B cell (primary cell): ENCODE measurements at regions not wholly inside any gene's neighbourhood (a gene's known extent, or its start where the extent isn't known, plus 50 kb on each side); places are given as distances from the start of the nearest gene placed in this dataset.

ENCODE experiments used
- ATAC-seq: fragments of 200-7000 bp; cut with Tn5 transposase; one replicate; pipeline ENCODE4 v1.10.0; 2021; ENCODE audit warnings: low read depth, mild to moderate bottlenecking, moderate number of reproducible peaks, moderate library complexity
- CTCF ChIA-PET: fragments of 350-600 bp; sonication (Branson Sonifier 250); formaldehyde crosslinking; loops from one replicate; lab custom pipeline; 2021; ENCODE audit warnings: antibody characterized with exemption, inconsistent platforms; lab: Charles Lee
- POLR2A ChIA-PET: fragments of 350-600 bp; sonication (Branson Sonifier 250); formaldehyde crosslinking; loops from one replicate; lab custom pipeline; 2021; ENCODE audit warnings: antibody characterized with exemption; lab: Charles Lee
- DNase-seq: peaks from one replicate; pipeline ENCODE4 v3.0.0; 2013
- H2AFZ ChIP-seq: 2 replicates; pipeline ENCODE4 v1.6.1; 2012; ENCODE audit warnings: mild to moderate bottlenecking, low read depth, low read length; ENCODE audit not compliant: insufficient read depth, poor library complexity, severe bottlenecking
- H3K27ac ChIP-seq, 2 donors: 1 replicate in 1 of 2; 2 replicates in 1 of 2; pipeline ENCODE4 v1.5.1; 2012 to 2013; ENCODE audit warnings: low read length in 2 of 2, mild to moderate bottlenecking in 2 of 2, moderate library complexity in 1 of 2
- H3K27me3 ChIP-seq, 4 experiments: fragments of 200-600 bp in 1 of 4; sonication (generic) in 1 of 4; replicated peaks in 1 of 4; 1 replicate in 2 of 4; 2 replicates in 2 of 4; pipeline versions ENCODE4 v1.6.1 to v1.7.0; 2013 to 2016; ENCODE audit warnings: low read length in 3 of 4, mild to moderate bottlenecking in 2 of 4, mixed read lengths in 1 of 4, moderate library complexity in 1 of 4; ENCODE audit not compliant: insufficient read depth in 4 of 4, control insufficient read depth in 3 of 4; ENCODE audit errors: control extremely low read depth in 1 of 4
- H3K36me3 ChIP-seq, 2 experiments: replicated peaks in 1 of 2; 1 replicate in 1 of 2; 2 replicates in 1 of 2; pipeline versions ENCODE4 v1.6.1 to v1.7.1; 2013; ENCODE audit warnings: low read length in 1 of 2; ENCODE audit not compliant: insufficient read depth in 2 of 2, control insufficient read depth in 1 of 2; ENCODE audit errors: control extremely low read depth in 1 of 2, extremely low read depth in 1 of 2
- H3K4me1 ChIP-seq, 2 donors: fragments of 200-600 bp in 1 of 2; sonication (generic) in 1 of 2; 1 replicate in 1 of 2; 2 replicates in 1 of 2; pipeline versions ENCODE4 v1.5.1 to v1.6.1; 2013 to 2017; ENCODE audit warnings: low read length in 2 of 2; ENCODE audit not compliant: control insufficient read depth in 2 of 2, insufficient read depth in 2 of 2
- H3K4me2 ChIP-seq: replicated peaks from 2 replicates; pipeline ENCODE3; 2012; ENCODE audit warnings: mild to moderate bottlenecking, low read depth, low read length; ENCODE audit not compliant: poor library complexity, severe bottlenecking
- H3K4me3 ChIP-seq, 5 experiments: fragments of 200-600 bp in 1 of 5; sonication (generic) in 1 of 5; 1 replicate in 3 of 5; 2 replicates in 2 of 5; pipeline versions ENCODE4 v1.5.1 to v1.7.0; 2011 to 2016; ENCODE audit warnings: low read length in 4 of 5, mild to moderate bottlenecking in 4 of 5, low read depth in 2 of 5, control low read depth in 1 of 5, moderate library complexity in 1 of 5; ENCODE audit not compliant: insufficient read depth in 1 of 5; ENCODE audit errors: control extremely low read depth in 1 of 5, extremely low read depth in 1 of 5
- H3K79me2 ChIP-seq: fragments of 200-600 bp; sonication (generic); one replicate; pipeline ENCODE4 v1.6.0; 2016; ENCODE audit warnings: low read length; ENCODE audit not compliant: control insufficient read depth, insufficient read depth
- H3K9ac ChIP-seq: fragments of 200-600 bp; sonication (generic); 2 replicates; pipeline ENCODE4 v1.6.1; 2017; ENCODE audit warnings: mild to moderate bottlenecking, low read length, moderate library complexity
- H3K9me3 ChIP-seq, 3 donors: one replicate each; pipeline versions ENCODE4 v1.6.1 to v1.7.1; 2013; ENCODE audit warnings: low read length in 2 of 3; ENCODE audit not compliant: control insufficient read depth in 2 of 3, insufficient read depth in 1 of 3; ENCODE audit errors: control extremely low read depth in 1 of 3
- H4K20me1 ChIP-seq: 2 replicates; pipeline ENCODE4 v1.6.0; 2012; ENCODE audit warnings: mild to moderate bottlenecking, low read length; ENCODE audit not compliant: insufficient read depth, control insufficient read depth, poor library complexity, severe bottlenecking
- H3K27ac Mint-ChIP-seq: one replicate; pipeline ENCODE4 v1.8.0; 2021; ENCODE audit warnings: mixed read lengths
- H3K27me3 Mint-ChIP-seq: one replicate; pipeline ENCODE4 v1.8.0; 2021; ENCODE audit warnings: mixed read lengths
- H3K4me1 Mint-ChIP-seq: one replicate; pipeline ENCODE4 v1.8.0; 2021; ENCODE audit warnings: mixed read lengths
- H3K4me3 Mint-ChIP-seq: one replicate; pipeline ENCODE4 v1.8.0; 2021; ENCODE audit warnings: mixed read lengths
- H3K9me3 Mint-ChIP-seq: one replicate; pipeline ENCODE4 v1.8.0; 2022; ENCODE audit warnings: mixed read lengths; ENCODE audit not compliant: insufficient read depth
- CTCF ChIP-seq: fragments of 200-600 bp; IDR thresholded peaks from one replicate; pipeline ENCODE4 v1.8.0; 2022; ENCODE audit warnings: antibody characterized with exemption, mild to moderate bottlenecking
- EZH2 ChIP-seq: IDR thresholded peaks from 2 replicates; pipeline ENCODE4 v1.6.1; 2012; ENCODE audit warnings: borderline replicate concordance, low read depth, mild to moderate bottlenecking, moderate library complexity, low read length; ENCODE audit not compliant: insufficient read depth, poor library complexity, severe bottlenecking
- WGBS: methylation state at CpG from one replicate; pipeline ENCODE4 v1.1.5; 2013; ENCODE audit warnings: missing lambda C conversion rate; ENCODE audit not compliant: insufficient coverage; 5-methylcytosine and 5-hydroxymethylcytosine counted together
- intact Hi-C: fragments of 100-400 bp; cut with micrococcal nuclease; formaldehyde crosslinking; loops from one replicate; pipeline ENCODE4 v1.10.0; 2022

- ChIA-PET CTCF (no interaction called here), POLR2A (interaction anchor here (0.7 kb wide), 1 partner anchor 52 kb away, joined by 3 read pairs; no protein-coding TSS in a partner anchor)
- Histone ChIP-seq H3K4me2 (peak overlapping the region; percentile 58), H3K27me3 (no peaks in the 10 kb centered on the region), H3K79me2 (no peaks in the 10 kb centered on the region), H3K36me3 (no peaks in the 10 kb centered on the region), H3K4me1 (peaks cover 52 to 59% of the 10 kb centered on the region in 2 donors), H3K9me3 (no peaks in the 10 kb centered on the region), H3K27ac (peak overlapping the region; percentile 62), H3K9ac (peak overlapping the region; percentile 20), H4K20me1 (no peaks in the 10 kb centered on the region), H2AFZ (no peak overlapping the region), H3K4me3 (peak overlapping the region in 1 of 5 experiments; percentile 40)
- Mint-ChIP-seq H3K4me1 (peaks cover 69% of the 10 kb centered on the region), H3K27me3 (no peaks in the 10 kb centered on the region), H3K27ac (peak overlapping the region; percentile 90), H3K9me3 (no peaks in the 10 kb centered on the region), H3K4me3 (peak overlapping the region; percentile 81)
- 60% methylated on average over 1 of the region's 2 CpGs for WGBS
- TF ChIP-seq EZH2: no peak
- intact Hi-C loops: loop anchor here (1.0 to 10.0 kb wide), 3 partner anchors 14 to 879 kb away; partner anchors contain the start of genes NSUN2 and SRD5A1
- DNase-seq: peak; percentile 63
- ATAC-seq: peak; percentile 65
Measured at GRCh38 chr5:5752844-5753243, 330.4 kb downstream of the ICE1 start.

GRCh38 chr5:5751987-5752386 lies 329.5 kb downstream of the ICE1 start:
- intact Hi-C loops: loop anchor here (5.0 to 10.0 kb wide), 2 partner anchors 257 to 880 kb away; partner anchors contain the start of genes NSUN2 and SRD5A1
- H3K4me2 ChIP-seq: peak overlapping the region; percentile 58
- ATAC-seq: peak; percentile 13
- Mint-ChIP-seq H3K9me3 (no peaks in the 10 kb centered on the region), H3K4me1 (peaks cover 64% of the 10 kb centered on the region), H3K27me3 (no peaks in the 10 kb centered on the region), H3K27ac (peak overlapping the region; percentile 90), H3K4me3 (peak overlapping the region; percentile 75)
- no peaks in the 10 kb centered on the region for H3K9me3 ChIP-seq
- H3K79me2 ChIP-seq: no peaks in the 10 kb centered on the region
- ChIA-PET POLR2A (no interaction called here), CTCF (no interaction called here)
- H3K4me1 ChIP-seq: peaks cover 46 to 54% of the 10 kb centered on the region in 2 donors
- no peaks in the 10 kb centered on the region for H3K36me3 ChIP-seq
- TF ChIP-seq CTCF (no peak), EZH2 (no peak)
- 69% methylated on average over 5 of the region's 7 CpGs for WGBS
- no peak overlapping the region for H3K9ac ChIP-seq
- no peak overlapping the region for H2AFZ ChIP-seq
- no peaks in the 10 kb centered on the region for H4K20me1 ChIP-seq
- DNase-seq: peak; percentile 25
- H3K4me3 ChIP-seq: peak overlapping the region in 1 of 5 experiments; percentile 5
- peak overlapping the region; percentile 62 for H3K27ac ChIP-seq
- H3K27me3 ChIP-seq: no peaks in the 10 kb centered on the region
